ENCODE measurements at regions not wholly inside any gene's neighbourhood (a gene's known extent, or its start where the extent isn't known, plus 50 kb on each side); places are given as distances from the start of the nearest gene placed in this dataset.
"Not testable (repeated sequence)": the region's sequence is repeated elsewhere in the genome, so short reads cannot be mapped to it uniquely, and the experiment has no call there.

DNA sequence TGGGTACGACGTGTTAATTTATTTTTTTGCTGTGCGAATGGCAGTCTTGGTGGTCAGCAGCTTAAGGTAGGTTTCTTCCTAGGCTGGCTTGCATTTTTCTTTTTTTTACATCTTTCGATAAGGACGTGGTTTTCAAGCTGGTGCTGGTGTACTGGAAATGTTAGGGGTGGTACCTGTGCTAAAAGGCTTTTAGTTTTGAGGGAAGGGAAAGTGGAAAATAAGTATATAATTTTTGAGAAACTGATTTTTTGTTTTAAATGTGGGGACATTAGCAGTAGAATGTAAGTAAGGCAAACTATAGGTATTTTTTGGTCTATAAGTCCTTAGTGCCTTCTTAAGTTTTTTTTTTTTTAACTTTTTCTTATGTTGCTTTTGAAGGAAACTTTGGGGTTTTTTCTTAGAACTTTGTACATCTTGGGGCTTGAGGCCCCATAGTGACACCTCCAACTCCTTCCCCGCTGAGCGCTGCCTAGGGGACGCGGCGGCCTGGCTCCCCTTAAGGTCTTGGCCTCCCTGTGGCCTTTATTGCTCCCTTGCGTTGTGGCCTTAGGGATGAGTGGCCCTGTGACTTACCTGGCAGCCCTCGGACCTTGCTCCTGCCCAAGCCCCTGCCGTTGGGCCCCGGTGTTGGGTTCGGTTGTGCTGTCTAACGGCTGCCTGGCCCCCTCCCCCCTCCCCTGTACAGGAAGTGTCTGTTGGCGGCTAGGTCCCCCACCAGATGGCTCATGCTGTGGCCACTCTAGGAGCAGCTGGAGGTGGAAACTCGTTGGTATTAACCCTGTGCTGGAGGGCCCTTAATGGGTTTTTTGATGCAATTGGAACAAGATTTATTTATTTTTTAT is 88.0 kb upstream of the RPRML start:
- Histone ChIP-seq H3K4me1 (peaks cover 0 to 25% of the 10 kb centered on the region in 2 donors), H3K27ac (peak overlapping the region; percentile 70 to 75), H3K9me3 (no peaks in the 10 kb centered on the region), H3K27me3 (no peaks in the 10 kb centered on the region), H3K36me3 (no peaks in the 10 kb centered on the region), H3K4me3 (peak overlapping the region; percentile 45 to 55)
- ATAC-seq (peak; percentile 94), DNase-seq (peak; percentile 80 to 90 (median 82))
- TF ChIP-seq, protein P1, sequence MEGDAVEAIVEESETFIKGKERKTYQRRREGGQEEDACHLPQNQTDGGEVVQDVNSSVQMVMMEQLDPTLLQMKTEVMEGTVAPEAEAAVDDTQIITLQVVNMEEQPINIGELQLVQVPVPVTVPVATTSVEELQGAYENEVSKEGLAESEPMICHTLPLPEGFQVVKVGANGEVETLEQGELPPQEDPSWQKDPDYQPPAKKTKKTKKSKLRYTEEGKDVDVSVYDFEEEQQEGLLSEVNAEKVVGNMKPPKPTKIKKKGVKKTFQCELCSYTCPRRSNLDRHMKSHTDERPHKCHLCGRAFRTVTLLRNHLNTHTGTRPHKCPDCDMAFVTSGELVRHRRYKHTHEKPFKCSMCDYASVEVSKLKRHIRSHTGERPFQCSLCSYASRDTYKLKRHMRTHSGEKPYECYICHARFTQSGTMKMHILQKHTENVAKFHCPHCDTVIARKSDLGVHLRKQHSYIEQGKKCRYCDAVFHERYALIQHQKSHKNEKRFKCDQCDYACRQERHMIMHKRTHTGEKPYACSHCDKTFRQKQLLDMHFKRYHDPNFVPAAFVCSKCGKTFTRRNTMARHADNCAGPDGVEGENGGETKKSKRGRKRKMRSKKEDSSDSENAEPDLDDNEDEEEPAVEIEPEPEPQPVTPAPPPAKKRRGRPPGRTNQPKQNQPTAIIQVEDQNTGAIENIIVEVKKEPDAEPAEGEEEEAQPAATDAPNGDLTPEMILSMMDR (IDR thresholded peaks at IDR 0.05), result no peak
- intact Hi-C loops (cut with DNase I), result no loop called here

DNA sequence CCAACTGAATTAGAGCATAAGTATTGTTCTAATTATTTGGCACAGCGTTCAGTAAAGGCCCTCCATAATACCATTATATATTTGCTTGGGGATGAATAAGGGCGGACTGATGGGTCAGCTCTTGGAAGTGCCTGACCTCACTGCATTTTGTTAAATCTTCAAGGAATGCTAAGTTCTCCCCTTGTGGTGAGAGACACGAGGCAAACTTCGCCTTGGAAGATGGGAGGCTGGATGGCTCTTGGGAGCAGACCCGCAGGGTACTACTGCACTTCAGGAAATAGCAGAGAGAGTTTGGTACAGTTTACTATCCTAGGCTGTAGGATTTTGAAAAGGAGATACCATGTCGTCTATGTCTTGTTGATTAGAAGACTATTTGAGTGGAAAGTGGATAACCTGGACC is 87.0 kb upstream of the RPRML start:
- Histone ChIP-seq H3K9me3 (no peaks in the 10 kb centered on the region), H3K36me3 (no peaks in the 10 kb centered on the region), H3K4me1 (peaks cover 0 to 22% of the 10 kb centered on the region in 2 donors), H3K27ac (no peak overlapping the region), H3K27me3 (no peaks in the 10 kb centered on the region), H3K4me3 (no peak overlapping the region)
- no peak for ATAC-seq
- TF ChIP-seq, protein P1 (IDR thresholded peaks at IDR 0.05), result no peak
- DNase-seq, result no peak
- intact Hi-C loops (cut with DNase I), result no loop called here

DNA sequence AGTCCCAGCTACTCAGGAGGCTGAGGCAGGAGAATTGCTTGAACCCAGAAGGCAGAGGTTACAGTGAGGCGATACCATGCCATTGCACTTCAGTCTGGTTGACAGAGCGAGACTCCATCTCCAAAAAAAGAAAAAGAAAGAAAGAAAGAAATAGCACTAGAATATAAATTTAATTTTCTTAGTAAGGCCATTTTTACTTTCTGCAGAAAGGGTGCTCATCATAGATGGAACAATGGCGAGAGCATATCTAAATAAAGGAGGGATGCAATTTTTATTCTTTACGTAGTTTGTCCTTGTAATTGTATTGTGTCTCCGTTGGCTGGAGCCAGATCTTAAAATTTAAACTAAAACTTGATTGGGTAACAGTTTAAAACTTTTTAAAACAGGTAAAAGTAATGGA is 85.6 kb upstream of the RPRML start:
- intact Hi-C loops (cut with DNase I), result no loop called here
- ATAC-seq, result no peak
- no peak for DNase-seq
- no peaks in the 10 kb centered on the region for H3K27me3 ChIP-seq
- no peak overlapping the region for H3K4me3 ChIP-seq
- H3K36me3 ChIP-seq, result no peaks in the 10 kb centered on the region
- H3K9me3 ChIP-seq, result no peaks in the 10 kb centered on the region
- TF ChIP-seq, protein P1 (IDR thresholded peaks at IDR 0.05), result no peak
- peaks cover 0 to 13% of the 10 kb centered on the region in 2 donors for H3K4me1 ChIP-seq
- H3K27ac ChIP-seq, result no peak overlapping the region

DNA sequence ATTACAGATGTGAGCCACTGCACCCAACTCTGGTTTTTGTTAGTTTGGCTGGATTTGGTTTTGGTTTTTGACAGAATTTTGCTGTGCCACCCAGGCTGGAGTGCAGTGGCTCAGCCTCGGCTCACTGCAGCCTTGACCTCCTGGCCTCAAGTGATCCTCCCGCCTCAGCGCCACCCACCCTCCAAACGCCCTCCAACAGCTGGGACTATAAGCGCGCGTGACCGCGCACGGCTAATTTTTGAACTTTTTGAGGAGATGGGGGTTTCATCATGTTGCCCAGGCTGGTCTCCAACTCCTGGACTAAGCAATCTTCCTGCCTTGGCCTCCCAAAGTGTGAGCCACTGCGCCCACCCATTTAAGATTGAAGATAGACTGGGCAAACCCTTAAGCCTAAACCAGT is 84.4 kb upstream of the RPRML start:
- intact Hi-C loops (cut with DNase I), result no loop called here
- Histone ChIP-seq H3K27ac (no peak overlapping the region), H3K36me3 (no peaks in the 10 kb centered on the region), H3K4me3 (no peak overlapping the region), H3K4me1 (peaks cover 0 to 13% of the 10 kb centered on the region in 2 donors), H3K9me3 (no peaks in the 10 kb centered on the region), H3K27me3 (no peaks in the 10 kb centered on the region)
- ATAC-seq (no peak), DNase-seq (no peak)
- TF ChIP-seq, protein P1 (IDR thresholded peaks at IDR 0.05), result no peak

DNA sequence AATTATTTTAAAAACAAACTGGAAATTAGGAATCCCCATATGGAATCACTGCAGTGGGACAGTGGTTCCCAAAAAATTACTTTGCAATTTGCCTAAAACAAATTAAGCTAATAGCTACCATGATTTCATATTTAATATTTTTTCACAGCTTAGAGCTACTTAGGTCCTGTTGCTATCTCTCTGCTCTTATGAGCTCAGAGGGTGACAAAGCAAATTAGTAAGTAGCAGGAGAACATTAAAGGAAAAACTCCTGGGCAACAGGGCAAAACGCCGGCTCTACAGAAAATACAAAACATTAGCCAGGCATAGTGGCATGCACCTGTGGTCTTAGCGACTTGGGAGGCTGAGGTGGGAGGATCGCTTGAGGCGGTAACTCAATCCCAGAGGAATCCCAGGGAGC is 83.8 kb upstream of the RPRML start:
- DNase-seq; intact Hi-C loops (cut with DNase I); H3K36me3 ChIP-seq; H3K27me3 ChIP-seq; H3K4me3 ChIP-seq; H3K27ac ChIP-seq; ATAC-seq; H3K9me3 ChIP-seq: not testable (repeated sequence)
- peaks cover 0 to 12% of the 10 kb centered on the region in 2 donors for H3K4me1 ChIP-seq

DNA sequence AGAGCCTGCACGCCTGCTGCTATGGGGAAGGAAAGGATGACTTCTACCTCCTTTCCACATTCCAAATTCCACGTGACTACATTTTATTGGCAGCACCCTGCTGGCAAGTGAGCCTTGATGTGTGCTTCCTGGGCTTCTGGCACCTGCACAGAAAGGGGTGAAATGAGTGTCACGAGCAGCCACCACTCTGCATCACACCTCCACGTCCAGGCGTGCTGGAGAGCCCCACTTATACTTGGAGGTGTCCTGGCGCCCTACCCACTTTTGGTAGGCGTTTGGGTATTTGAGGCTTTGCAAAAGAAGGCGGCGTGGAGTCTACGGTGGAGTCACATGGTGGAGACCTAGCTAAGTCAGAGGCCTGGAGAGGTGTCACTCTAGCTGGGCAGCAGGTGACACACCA is 81.0 kb upstream of the RPRML start:
- H3K9me3 ChIP-seq; DNase-seq; intact Hi-C loops (cut with DNase I); H3K4me3 ChIP-seq; H3K27me3 ChIP-seq; ATAC-seq; H3K27ac ChIP-seq; H3K4me1 ChIP-seq: not testable (repeated sequence)
- H3K36me3 ChIP-seq, result peaks cover 0 to 14% of the 10 kb centered on the region in 2 donors
